NCI-H748 treated with DMSO at 0.1 percent for 48 hours (cell line): ENCODE measurements at regions not wholly inside any gene's neighbourhood (a gene's known extent, or its start where the extent isn't known, plus 50 kb on each side); places are given as distances from the start of the nearest gene placed in this dataset.
"Not testable (repeated sequence)": the region's sequence is repeated elsewhere in the genome, so short reads cannot be mapped to it uniquely, and the experiment has no call there.

Experiments used
- DNase-seq: peaks from one replicate; lab custom pipeline; 2025; lab: John Stamatoyannopoulos, UW

DNA sequence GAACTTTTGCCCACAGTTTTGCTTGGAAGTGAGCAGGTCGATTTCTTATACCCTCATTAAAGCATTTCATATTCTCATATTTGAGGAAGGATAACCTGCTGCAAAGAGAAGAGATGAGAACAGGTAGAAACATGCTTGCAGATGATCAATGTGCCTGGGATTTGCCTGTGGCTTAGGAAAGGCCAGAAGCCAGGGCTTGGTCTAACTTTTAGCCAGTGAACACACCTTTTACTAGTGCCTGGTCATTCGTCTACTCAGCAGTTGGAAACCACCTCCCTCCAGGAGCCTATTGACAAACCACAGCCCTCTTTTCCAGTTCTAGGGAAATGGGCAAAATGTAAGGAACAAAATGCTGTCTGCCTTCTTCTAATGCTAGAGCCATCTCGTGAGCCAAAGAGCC is 518.3 kb downstream of the ADRA2A start:
- DNase-seq, result no peak

DNA sequence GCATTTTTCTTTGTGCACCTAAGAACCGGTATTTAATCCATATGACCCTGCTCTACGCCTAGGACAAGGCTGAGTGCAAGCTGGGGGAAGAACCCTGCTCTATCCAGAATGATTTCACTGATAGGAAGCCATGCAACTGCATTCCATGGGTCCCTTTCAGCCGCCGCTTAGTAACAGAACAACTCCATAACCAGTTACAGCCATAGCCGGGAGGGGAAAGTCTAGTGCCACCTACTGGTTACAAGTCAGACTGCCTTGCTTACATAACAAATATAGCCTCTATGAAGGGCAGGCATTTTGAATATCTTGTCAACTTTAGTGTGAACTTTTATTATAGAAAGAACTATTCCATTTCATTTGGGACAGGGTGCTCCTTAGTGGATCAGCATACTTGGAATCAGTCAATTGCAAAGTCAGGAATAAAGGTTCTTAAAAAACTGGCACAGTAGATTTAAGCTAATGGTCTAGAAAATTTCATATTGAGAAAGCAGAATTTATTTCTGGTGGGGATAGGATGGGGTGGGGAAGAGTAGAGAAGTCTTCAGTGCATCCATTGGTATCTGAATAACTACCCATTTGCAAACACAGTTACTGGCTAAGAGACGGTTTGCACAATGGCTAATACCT is 521.7 kb downstream of the ADRA2A start:
- DNase-seq, result peak; percentile 34

- DNase-seq, result no peak
Measured at GRCh38 chr10:111599943-111600342, 523.1 kb downstream of the ADRA2A start.

DNA sequence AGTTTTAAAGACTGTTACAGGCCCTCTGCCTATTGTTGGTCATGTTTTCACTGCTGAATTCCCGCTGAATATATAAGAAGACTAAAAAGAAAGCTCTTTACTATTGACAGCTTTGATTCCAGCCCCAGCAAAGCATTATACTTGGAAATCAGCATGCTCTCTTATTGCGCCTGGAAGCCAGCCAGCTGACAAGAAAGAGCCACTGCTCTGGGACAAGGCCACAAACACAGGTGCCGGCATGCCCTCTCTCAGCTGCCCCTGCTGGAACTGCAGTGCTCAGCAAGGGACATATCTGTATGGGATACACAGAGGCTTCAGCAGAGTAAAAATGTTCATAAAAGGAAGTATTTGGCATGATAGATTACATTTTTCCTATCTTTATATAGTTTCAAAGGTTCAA is 523.9 kb downstream of the ADRA2A start:
- no peak for DNase-seq

DNA sequence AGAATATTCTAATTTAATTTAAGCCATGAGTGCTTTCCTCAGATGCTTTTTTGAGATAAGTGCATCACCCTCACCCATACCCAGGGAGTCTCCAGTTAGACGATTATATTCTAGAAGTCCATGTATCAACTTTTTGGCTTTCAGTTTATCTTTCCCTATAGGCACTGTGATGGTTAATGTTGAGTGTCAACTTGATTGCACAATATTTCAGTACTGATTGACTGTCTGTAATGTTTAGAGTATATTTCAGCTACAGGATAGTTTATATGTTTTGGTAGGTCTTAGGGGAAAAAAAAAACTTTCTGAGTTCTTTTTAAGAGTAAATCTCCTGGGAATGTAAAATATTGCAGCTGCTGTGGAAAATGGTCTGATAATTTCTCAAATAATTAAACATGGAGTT is 535.4 kb downstream of the ADRA2A start:
- no peak for DNase-seq

DNA sequence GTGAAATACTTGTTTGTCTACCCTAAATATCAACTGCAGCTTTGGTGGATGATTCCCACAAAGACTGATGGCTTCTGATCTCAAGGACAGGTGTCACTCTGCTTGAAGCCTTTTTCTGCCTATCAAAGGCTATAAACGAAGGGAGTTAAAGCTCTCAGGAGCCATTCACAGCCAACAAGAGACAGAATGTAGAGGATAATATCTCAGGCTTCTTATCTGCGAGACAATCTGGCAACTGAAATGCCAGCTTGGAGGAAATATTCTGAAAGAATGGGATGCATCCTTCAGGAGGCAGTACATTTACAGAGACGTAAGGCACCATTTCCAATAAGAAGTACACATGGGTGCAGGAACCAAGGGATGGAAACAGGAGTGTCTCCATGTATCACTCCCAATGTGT is 549.4 kb downstream of the GPAM start:
- no peak for DNase-seq

GRCh38 chr10:111646021-111646420 is 537.5 kb downstream of the GPAM start:
- no peak for DNase-seq

GRCh38 chr10:111648046-111648445 is 535.5 kb downstream of the GPAM start:
- DNase-seq, result no peak

DNA sequence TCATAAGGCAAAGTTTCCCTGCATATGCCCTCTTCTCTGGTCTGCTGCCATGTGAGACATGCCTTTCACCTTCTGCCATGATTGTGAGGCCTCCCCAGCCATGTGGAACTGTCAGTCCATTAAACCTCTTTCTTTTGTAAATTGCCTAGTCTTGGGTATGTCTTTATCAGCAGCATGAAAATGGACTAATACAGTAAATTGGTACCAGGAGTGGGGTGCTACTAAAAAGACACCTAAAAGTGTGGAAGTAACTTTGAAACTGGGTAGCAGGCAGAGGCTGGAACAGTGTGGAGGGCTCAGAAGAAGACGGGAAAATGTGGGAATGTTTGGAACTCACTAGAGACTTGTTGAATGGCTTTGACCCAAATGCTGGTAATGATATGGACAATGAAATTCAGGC is 534.5 kb downstream of the GPAM start:
- not testable (repeated sequence) for DNase-seq

- DNase-seq, result no peak
Measured at GRCh38 chr10:111650088-111650487, 533.5 kb downstream of the GPAM start.

- DNase-seq, result no peak
Measured at GRCh38 chr10:111656066-111656465, 527.5 kb downstream of the GPAM start.

- DNase-seq, result no peak
Measured at GRCh38 chr10:111677759-111678158, 505.8 kb downstream of the GPAM start.

DNA sequence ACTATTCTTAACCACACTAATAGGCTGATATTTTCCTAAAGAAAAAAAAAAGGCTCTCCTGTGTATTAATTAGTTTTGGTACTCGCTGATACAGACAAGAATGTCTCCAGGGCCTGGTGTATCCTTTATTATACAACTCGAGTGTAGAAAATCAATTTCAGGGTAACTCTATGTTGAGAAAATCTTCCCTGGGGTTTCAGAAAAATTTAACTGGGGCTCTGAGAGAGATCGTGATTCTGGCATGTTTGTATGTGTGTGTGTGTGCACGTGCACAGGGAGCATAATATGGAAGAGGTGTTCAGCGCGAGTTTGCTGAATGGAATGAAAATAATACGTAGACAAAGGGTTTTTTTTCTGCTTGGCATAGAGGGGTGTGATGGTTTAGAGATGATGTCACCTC is 496.8 kb downstream of the GPAM start:
- DNase-seq, result no peak

- DNase-seq, result no peak
Measured at GRCh38 chr10:111698711-111699110, 484.9 kb downstream of the GPAM start.

- no peak for DNase-seq
Measured at GRCh38 chr10:111703986-111704385, 479.6 kb downstream of the GPAM start.

DNA sequence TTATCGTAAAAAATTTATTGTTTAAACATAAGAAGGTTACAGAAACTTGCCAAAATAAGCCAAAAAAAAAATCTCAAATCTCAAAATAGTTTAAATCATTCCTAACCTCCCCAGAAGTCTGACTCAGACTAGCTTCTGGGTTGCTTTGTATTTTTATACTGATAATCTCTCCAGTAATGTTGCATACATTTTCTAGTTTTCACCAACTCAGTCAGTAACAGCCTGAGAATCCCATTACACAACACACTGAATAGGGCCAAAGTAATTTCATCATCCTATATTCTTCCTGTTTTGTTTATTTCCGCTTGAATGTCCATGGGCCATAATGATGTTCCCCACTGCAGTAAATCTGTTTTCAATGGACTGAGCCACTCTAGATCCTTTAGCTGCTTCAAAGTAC is 478.5 kb downstream of the GPAM start:
- no peak for DNase-seq

DNA sequence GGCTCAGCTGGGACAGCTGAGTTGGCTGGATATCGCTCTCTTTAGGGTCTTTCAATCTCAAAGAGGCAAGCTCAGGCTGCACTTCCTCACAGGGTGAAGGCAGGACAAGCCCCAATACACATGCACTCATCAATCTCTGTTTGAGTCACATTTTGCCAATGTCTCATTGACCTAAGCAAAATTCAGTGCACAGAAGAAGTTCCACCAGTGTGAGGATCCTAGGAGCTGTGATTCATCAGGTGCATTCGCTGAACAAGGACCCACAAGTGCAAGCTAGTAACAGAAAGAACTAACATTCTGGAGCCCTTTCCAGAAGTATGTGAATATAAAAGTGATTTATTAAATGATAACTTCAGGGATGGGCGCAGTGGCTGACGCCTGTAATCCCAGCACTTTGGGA is 477.2 kb downstream of the GPAM start:
- no peak for DNase-seq

DNA sequence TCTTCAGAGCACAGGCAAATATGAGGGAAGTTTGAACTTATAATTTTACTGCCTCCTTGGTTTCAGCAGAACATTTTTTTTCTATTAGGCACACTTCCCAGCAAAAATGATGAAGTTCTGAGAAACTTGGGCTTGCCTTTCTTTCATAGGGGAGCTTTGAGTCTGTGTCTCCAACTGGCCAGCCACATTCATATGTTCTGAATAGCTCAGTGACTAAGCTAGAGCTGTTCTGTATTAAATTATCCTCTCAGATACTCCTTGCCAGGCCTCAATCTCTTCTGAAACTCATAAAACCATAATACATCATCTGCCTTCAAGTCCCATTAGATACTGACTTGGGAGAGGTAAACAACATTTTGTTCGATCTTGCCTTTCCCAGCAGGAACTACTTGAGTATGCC is 476.5 kb downstream of the GPAM start:
- DNase-seq, result no peak

DNA sequence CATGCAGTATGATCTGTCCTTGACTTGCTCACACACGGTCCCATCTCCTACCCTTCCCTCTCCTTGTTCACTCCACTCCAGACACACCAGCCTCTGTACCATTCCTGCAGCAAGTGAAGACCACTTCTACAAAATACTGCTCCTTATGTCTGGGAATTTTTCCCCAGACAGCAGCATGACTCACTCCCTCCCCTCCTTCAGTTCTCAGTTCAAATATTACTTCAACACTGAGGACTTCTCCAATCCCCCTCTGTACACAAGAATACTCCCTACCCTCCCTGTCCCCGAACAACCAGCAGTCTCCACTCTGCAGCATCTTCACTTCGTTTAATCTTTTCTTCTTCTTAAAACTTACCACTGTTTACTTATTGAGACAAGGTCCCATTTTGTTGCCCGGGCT is 474.0 kb downstream of the GPAM start:
- DNase-seq, result no peak

GRCh38 chr10:111716032-111716431 is 467.5 kb downstream of the GPAM start:
- DNase-seq, result no peak

DNA sequence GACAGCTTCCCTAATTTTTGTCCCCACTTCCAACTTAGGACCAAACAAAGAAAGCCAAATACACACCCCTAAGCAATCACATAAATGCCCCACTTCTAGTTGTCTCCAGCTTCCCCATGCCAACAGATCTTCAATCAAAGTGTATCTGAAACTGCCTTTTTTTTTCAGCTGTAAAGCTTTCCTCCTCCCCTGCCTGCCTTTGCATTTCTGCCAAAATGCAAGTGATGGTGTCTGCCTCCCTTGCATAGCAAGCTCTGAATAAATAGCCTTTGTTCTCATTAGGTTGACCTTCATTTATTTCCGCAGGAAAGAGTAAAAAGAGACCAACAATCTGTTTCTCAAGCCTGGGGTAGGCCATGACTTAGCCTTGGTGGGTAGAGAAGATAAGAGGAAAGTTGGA is 459.4 kb downstream of the GPAM start:
- DNase-seq, result no peak

DNA sequence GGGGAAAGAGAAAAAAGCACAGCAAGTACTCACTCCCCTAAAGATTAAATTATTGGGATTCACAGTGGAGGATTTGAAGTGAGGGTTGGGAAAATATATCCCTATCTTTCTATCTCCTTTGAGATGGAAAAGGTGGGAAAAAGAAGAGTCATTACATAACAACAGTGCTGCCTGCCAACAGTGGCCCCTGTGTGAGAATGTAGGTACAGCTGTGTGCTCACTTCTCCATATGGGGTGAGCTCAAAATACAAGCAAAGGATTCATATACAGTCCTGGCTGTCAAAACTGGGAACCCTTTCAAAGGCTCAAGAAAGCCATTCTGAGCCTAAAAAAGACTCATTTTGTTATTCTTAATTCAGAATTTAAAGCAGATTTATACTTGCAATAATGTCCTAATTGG is 458.5 kb downstream of the GPAM start:
- DNase-seq, result no peak

DNA sequence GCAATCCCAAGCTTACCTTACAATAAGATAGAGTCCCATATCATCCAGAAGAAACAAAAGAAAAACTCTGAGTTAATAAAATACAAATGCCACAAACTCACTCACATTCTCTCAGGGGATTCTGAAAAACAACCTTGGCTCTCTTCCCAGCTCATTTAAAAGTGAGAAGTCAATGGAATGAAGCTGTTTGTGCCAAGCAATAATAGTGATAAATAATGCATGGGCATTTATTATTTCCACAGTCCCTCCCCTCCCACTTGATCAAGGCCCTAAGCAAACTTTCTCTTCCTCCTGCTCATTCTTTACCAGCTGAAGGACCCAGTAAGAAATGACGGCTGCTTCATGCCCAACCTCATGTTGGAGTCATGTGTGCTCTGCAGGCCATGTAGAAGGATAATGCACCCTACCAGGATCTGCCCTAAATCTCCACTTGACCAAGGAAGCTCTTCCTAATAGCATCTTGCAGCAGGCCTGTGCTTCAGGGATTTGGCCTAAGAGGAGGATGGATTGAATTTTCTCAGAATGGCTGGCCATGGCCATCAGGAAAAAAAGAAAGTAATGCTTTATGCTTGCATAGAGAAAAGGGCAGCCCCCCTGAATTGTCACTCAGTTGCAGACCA is 451.3 kb downstream of the GPAM start:
- DNase-seq, result no peak

DNA sequence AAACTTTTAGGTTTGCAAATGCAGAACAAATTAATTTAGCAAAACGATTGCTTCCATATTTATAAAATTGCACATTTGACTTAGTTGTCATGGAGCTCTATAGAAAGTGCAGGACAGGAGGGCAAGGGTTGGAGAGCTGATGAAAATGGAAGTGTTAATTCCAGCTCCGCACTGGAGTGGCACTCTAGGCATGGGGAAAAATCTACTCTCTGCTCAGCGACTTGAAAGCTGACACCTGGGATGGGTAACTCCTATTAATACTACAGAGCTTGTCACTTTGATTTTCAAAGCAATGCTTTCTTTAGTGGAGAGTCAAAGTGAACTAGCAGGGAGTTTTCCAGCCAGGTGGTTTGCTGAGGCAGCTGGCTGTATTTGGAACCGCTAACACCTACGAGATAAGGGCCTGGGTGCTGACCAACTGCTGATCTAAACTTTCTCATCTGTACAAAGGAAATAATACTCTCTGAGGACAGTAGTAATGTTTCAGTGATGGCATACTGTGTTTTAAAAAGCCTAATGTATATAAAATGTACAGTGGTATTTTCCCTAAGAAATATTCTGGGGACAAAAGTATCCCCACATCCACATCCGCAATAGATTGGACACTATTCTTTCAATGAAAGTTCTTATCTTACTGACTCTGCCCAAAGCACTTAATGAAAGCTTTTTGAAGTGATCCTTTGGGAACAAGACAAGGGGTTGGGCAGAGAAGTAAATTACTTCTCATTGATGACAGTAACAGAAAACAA is 444.3 kb downstream of the GPAM start:
- no peak for DNase-seq
